Colonic mucosa (tissue), 4 donors: ENCODE measurements at regions not wholly inside any gene's neighbourhood (a gene's known extent, or its start where the extent isn't known, plus 50 kb on each side); places are given as distances from the start of the nearest gene placed in this dataset.

Experiments used
- DNase-seq: peaks from one replicate; pipeline ENCODE4 v3.0.0-alpha.2; 2020
- H3K27ac ChIP-seq: fragments of 200-600 bp; one replicate; pipeline ENCODE4 v1.8.0; 2021
- H3K27me3 ChIP-seq: fragments of 200-600 bp; one replicate; pipeline ENCODE4 v1.8.0; 2021
- H3K36me3 ChIP-seq: fragments of 200-600 bp; one replicate; pipeline ENCODE4 v1.8.0; 2021
- H3K4me1 ChIP-seq: fragments of 200-600 bp; one replicate; pipeline ENCODE4 v1.8.0; 2021; ENCODE audit warnings: mild to moderate bottlenecking
- H3K4me3 ChIP-seq: fragments of 200-600 bp; one replicate; pipeline ENCODE4 v1.8.0; 2021
- H3K9ac ChIP-seq, 2 donors: one replicate each; pipeline ENCODE4 v1.7.0; 2013; ENCODE audit warnings: control low read depth in 2 of 2, low read depth in 2 of 2, low read length in 2 of 2
- H3K9me3 ChIP-seq: fragments of 200-600 bp; one replicate; pipeline ENCODE4 v1.8.0; 2021
- CTCF ChIP-seq: fragments of 200-600 bp; IDR thresholded peaks from one replicate; pipeline ENCODE4 v1.8.0; 2022; ENCODE audit warnings: antibody characterized with exemption, mild to moderate bottlenecking
- intact Hi-C: fragments of 100-400 bp; cut with DNase I; formaldehyde crosslinking; loops from one replicate; pipeline ENCODE4 v1.14.1; 2022
- donor health status: healthy.
- donor health status: DM: no; HTN: no; CAD: no.
- donor health status: DM: no; HTN: no; CAD: no.

- intact Hi-C loops: no loop called here
Measured at GRCh38 chr7:49159536-49159935, 235.2 kb downstream of the CDC14C start.

GRCh38 chr7:49166441-49166840, 242.1 kb downstream of the CDC14C start:
- Histone ChIP-seq H3K9me3 (no peaks in the 10 kb centered on the region), H3K27ac (no peak overlapping the region), H3K27me3 (no peaks in the 10 kb centered on the region), H3K4me3 (no peak overlapping the region), H3K36me3 (no peaks in the 10 kb centered on the region), H3K4me1 (no peaks in the 10 kb centered on the region), H3K9ac (no peak overlapping the region)
- intact Hi-C loops: no loop called here
- DNase-seq: no peak
- no peak for TF ChIP-seq CTCF

More at GRCh38 chr7:49159536-49159935, 235.2 kb downstream of the CDC14C start:
- Histone ChIP-seq H3K4me1 (no peaks in the 10 kb centered on the region), H3K9me3 (no peaks in the 10 kb centered on the region), H3K9ac (no peak overlapping the region), H3K4me3 (no peak overlapping the region), H3K27me3 (no peaks in the 10 kb centered on the region), H3K27ac (no peak overlapping the region), H3K36me3 (no peaks in the 10 kb centered on the region)
- no peak for DNase-seq
- TF ChIP-seq CTCF: no peak

GRCh38 chr7:49172639-49173038, 248.3 kb downstream of the CDC14C start:
- Histone ChIP-seq H3K9me3 (no peaks in the 10 kb centered on the region), H3K9ac (no peak overlapping the region), H3K4me1 (no peaks in the 10 kb centered on the region), H3K36me3 (no peaks in the 10 kb centered on the region), H3K4me3 (no peak overlapping the region), H3K27ac (no peak overlapping the region), H3K27me3 (no peaks in the 10 kb centered on the region)
- intact Hi-C loops: no loop called here
- no peak for TF ChIP-seq CTCF
- no peak for DNase-seq

GRCh38 chr7:49174396-49174795, 250.0 kb downstream of the CDC14C start:
- no peaks in the 10 kb centered on the region for H3K9me3 ChIP-seq
- H3K4me1 ChIP-seq: no peaks in the 10 kb centered on the region
- DNase-seq: no peak
- H3K27ac ChIP-seq: no peak overlapping the region
- no peak overlapping the region for H3K4me3 ChIP-seq
- H3K36me3 ChIP-seq: no peaks in the 10 kb centered on the region
- no peaks in the 10 kb centered on the region for H3K27me3 ChIP-seq
- H3K9ac ChIP-seq: no peak overlapping the region
- intact Hi-C loops: no loop called here
- no peak for TF ChIP-seq CTCF

- TF ChIP-seq CTCF: no peak
- no peak overlapping the region for H3K4me3 ChIP-seq
- intact Hi-C loops: no loop called here
- H3K9ac ChIP-seq: no peak overlapping the region
- no peaks in the 10 kb centered on the region for H3K9me3 ChIP-seq
- no peaks in the 10 kb centered on the region for H3K36me3 ChIP-seq
- H3K4me1 ChIP-seq: no peaks in the 10 kb centered on the region
- no peak overlapping the region for H3K27ac ChIP-seq
- H3K27me3 ChIP-seq: no peaks in the 10 kb centered on the region
- DNase-seq: no peak
Measured at GRCh38 chr7:49187543-49188268, 263.4 kb downstream of the CDC14C start.
